B cell (primary cell): ENCODE measurements at regions not wholly inside any gene's neighbourhood (a gene's known extent, or its start where the extent isn't known, plus 50 kb on each side); places are given as distances from the start of the nearest gene placed in this dataset.

Experiments
- ATAC-seq: fragments of 200-7000 bp; cut with Tn5 transposase; one replicate; pipeline ENCODE4 v1.10.0; 2021; ENCODE audit warnings: low read depth, mild to moderate bottlenecking, moderate number of reproducible peaks, moderate library complexity
- CTCF ChIA-PET: fragments of 350-600 bp; sonication (Branson Sonifier 250); formaldehyde crosslinking; loops from one replicate; lab custom pipeline; 2021; ENCODE audit warnings: antibody characterized with exemption, inconsistent platforms; lab: Charles Lee
- POLR2A ChIA-PET: fragments of 350-600 bp; sonication (Branson Sonifier 250); formaldehyde crosslinking; loops from one replicate; lab custom pipeline; 2021; ENCODE audit warnings: antibody characterized with exemption; lab: Charles Lee
- DNase-seq: peaks from one replicate; pipeline ENCODE4 v3.0.0; 2013
- H2AFZ ChIP-seq: 2 replicates; pipeline ENCODE4 v1.6.1; 2012; ENCODE audit warnings: mild to moderate bottlenecking, low read depth, low read length; ENCODE audit not compliant: insufficient read depth, poor library complexity, severe bottlenecking
- H3K27ac ChIP-seq, 2 donors: 1 replicate in 1 of 2; 2 replicates in 1 of 2; pipeline ENCODE4 v1.5.1; 2012 to 2013; ENCODE audit warnings: low read length in 2 of 2, mild to moderate bottlenecking in 2 of 2, moderate library complexity in 1 of 2
- H3K27me3 ChIP-seq, 4 experiments: fragments of 200-600 bp in 1 of 4; sonication (generic) in 1 of 4; replicated peaks in 1 of 4; 1 replicate in 2 of 4; 2 replicates in 2 of 4; pipeline versions ENCODE4 v1.6.1 to v1.7.0; 2013 to 2016; ENCODE audit warnings: low read length in 3 of 4, mild to moderate bottlenecking in 2 of 4, mixed read lengths in 1 of 4, moderate library complexity in 1 of 4; ENCODE audit not compliant: insufficient read depth in 4 of 4, control insufficient read depth in 3 of 4; ENCODE audit errors: control extremely low read depth in 1 of 4
- H3K36me3 ChIP-seq, 2 experiments: replicated peaks in 1 of 2; 1 replicate in 1 of 2; 2 replicates in 1 of 2; pipeline versions ENCODE4 v1.6.1 to v1.7.1; 2013; ENCODE audit warnings: low read length in 1 of 2; ENCODE audit not compliant: insufficient read depth in 2 of 2, control insufficient read depth in 1 of 2; ENCODE audit errors: control extremely low read depth in 1 of 2, extremely low read depth in 1 of 2
- H3K4me1 ChIP-seq, 2 donors: fragments of 200-600 bp in 1 of 2; sonication (generic) in 1 of 2; 1 replicate in 1 of 2; 2 replicates in 1 of 2; pipeline versions ENCODE4 v1.5.1 to v1.6.1; 2013 to 2017; ENCODE audit warnings: low read length in 2 of 2; ENCODE audit not compliant: control insufficient read depth in 2 of 2, insufficient read depth in 2 of 2
- H3K4me2 ChIP-seq: replicated peaks from 2 replicates; pipeline ENCODE3; 2012; ENCODE audit warnings: mild to moderate bottlenecking, low read depth, low read length; ENCODE audit not compliant: poor library complexity, severe bottlenecking
- H3K4me3 ChIP-seq, 5 experiments: fragments of 200-600 bp in 1 of 5; sonication (generic) in 1 of 5; 1 replicate in 3 of 5; 2 replicates in 2 of 5; pipeline versions ENCODE4 v1.5.1 to v1.7.0; 2011 to 2016; ENCODE audit warnings: low read length in 4 of 5, mild to moderate bottlenecking in 4 of 5, low read depth in 2 of 5, control low read depth in 1 of 5, moderate library complexity in 1 of 5; ENCODE audit not compliant: insufficient read depth in 1 of 5; ENCODE audit errors: control extremely low read depth in 1 of 5, extremely low read depth in 1 of 5
- H3K79me2 ChIP-seq: fragments of 200-600 bp; sonication (generic); one replicate; pipeline ENCODE4 v1.6.0; 2016; ENCODE audit warnings: low read length; ENCODE audit not compliant: control insufficient read depth, insufficient read depth
- H3K9ac ChIP-seq: fragments of 200-600 bp; sonication (generic); 2 replicates; pipeline ENCODE4 v1.6.1; 2017; ENCODE audit warnings: mild to moderate bottlenecking, low read length, moderate library complexity
- H3K9me3 ChIP-seq, 3 donors: one replicate each; pipeline versions ENCODE4 v1.6.1 to v1.7.1; 2013; ENCODE audit warnings: low read length in 2 of 3; ENCODE audit not compliant: control insufficient read depth in 2 of 3, insufficient read depth in 1 of 3; ENCODE audit errors: control extremely low read depth in 1 of 3
- H4K20me1 ChIP-seq: 2 replicates; pipeline ENCODE4 v1.6.0; 2012; ENCODE audit warnings: mild to moderate bottlenecking, low read length; ENCODE audit not compliant: insufficient read depth, control insufficient read depth, poor library complexity, severe bottlenecking
- H3K27ac Mint-ChIP-seq: one replicate; pipeline ENCODE4 v1.8.0; 2021; ENCODE audit warnings: mixed read lengths
- H3K27me3 Mint-ChIP-seq: one replicate; pipeline ENCODE4 v1.8.0; 2021; ENCODE audit warnings: mixed read lengths
- H3K4me1 Mint-ChIP-seq: one replicate; pipeline ENCODE4 v1.8.0; 2021; ENCODE audit warnings: mixed read lengths
- H3K4me3 Mint-ChIP-seq: one replicate; pipeline ENCODE4 v1.8.0; 2021; ENCODE audit warnings: mixed read lengths
- H3K9me3 Mint-ChIP-seq: one replicate; pipeline ENCODE4 v1.8.0; 2022; ENCODE audit warnings: mixed read lengths; ENCODE audit not compliant: insufficient read depth
- EZH2 ChIP-seq: IDR thresholded peaks from 2 replicates; pipeline ENCODE4 v1.6.1; 2012; ENCODE audit warnings: borderline replicate concordance, low read depth, mild to moderate bottlenecking, moderate library complexity, low read length; ENCODE audit not compliant: insufficient read depth, poor library complexity, severe bottlenecking
- WGBS: methylation state at CpG from one replicate; pipeline ENCODE4 v1.1.5; 2013; ENCODE audit warnings: missing lambda C conversion rate; ENCODE audit not compliant: insufficient coverage; 5-methylcytosine and 5-hydroxymethylcytosine counted together
- intact Hi-C: fragments of 100-400 bp; cut with micrococcal nuclease; formaldehyde crosslinking; loops from one replicate; pipeline ENCODE4 v1.10.0; 2022
- TF ChIP-seq, protein P1 (sequence below): fragments of 200-600 bp; IDR thresholded peaks from one replicate; pipeline ENCODE4 v1.8.0; 2022; ENCODE audit warnings: antibody characterized with exemption, mild to moderate bottlenecking

DNA sequence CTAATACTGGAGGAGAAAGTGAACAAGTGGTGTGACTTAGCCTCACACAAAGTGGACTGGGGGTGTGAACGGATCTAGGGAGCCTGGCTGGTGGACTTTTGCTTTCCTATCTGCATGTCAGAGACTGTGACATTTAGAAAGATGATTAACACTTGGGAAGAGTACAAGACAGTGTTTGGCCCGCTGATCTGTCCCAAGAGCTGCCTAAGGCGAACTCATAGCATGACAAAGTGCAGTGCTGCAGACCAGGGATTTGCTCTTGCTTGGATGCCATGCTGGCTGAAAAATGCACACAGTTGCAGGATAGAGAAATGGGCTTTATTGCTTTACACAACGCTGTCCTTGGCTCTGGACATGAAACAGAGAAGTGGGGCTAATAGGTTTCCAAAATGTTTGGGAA, 386.0 kb upstream of the MAN1A1 start:
- H3K4me3 Mint-ChIP-seq, result no peak overlapping the region
- CTCF ChIA-PET, result no interaction called here

DNA sequence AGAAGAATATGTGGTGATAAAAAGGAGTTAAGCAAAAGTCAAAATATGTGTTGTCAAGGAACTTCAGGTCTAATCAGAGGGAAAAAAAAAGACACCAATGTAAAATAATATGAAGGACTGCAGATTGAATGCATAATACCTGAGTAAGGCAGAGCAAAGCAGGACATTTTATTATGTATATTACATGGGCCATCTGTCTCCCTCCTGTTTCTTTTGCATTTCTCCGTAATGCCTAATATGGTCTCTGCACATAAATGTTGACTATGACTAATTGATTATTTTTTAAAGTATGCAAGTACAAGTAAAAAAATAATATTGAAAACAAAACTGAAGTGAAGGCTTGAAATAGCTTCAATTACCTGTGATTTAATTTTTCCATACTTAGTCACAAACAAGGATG, 384.7 kb upstream of the MAN1A1 start:
- Mint-ChIP-seq H3K27ac (no peak overlapping the region), H3K9me3 (no peaks in the 10 kb centered on the region), H3K4me1 (no peaks in the 10 kb centered on the region), H3K4me3 (no peak overlapping the region), H3K27me3 (peaks cover 15% of the 10 kb centered on the region)
- Histone ChIP-seq H2AFZ (no peak overlapping the region), H3K9ac (no peak overlapping the region), H3K36me3 (no peaks in the 10 kb centered on the region), H3K27me3 (no peaks in the 10 kb centered on the region), H3K79me2 (no peaks in the 10 kb centered on the region), H3K4me3 (no peak overlapping the region), H3K4me1 (no peaks in the 10 kb centered on the region), H3K4me2 (no peak overlapping the region), H3K9me3 (no peaks in the 10 kb centered on the region), H3K27ac (no peak overlapping the region), H4K20me1 (no peaks in the 10 kb centered on the region)
- WGBS, result no CpG with 5 or more reads among the region's 1 CpG
- intact Hi-C loops, result no loop called here
- POLR2A ChIA-PET, result no interaction called here
- CTCF ChIA-PET, result no interaction called here
- no peak for DNase-seq
- ATAC-seq, result no peak
- TF ChIP-seq, protein P1, sequence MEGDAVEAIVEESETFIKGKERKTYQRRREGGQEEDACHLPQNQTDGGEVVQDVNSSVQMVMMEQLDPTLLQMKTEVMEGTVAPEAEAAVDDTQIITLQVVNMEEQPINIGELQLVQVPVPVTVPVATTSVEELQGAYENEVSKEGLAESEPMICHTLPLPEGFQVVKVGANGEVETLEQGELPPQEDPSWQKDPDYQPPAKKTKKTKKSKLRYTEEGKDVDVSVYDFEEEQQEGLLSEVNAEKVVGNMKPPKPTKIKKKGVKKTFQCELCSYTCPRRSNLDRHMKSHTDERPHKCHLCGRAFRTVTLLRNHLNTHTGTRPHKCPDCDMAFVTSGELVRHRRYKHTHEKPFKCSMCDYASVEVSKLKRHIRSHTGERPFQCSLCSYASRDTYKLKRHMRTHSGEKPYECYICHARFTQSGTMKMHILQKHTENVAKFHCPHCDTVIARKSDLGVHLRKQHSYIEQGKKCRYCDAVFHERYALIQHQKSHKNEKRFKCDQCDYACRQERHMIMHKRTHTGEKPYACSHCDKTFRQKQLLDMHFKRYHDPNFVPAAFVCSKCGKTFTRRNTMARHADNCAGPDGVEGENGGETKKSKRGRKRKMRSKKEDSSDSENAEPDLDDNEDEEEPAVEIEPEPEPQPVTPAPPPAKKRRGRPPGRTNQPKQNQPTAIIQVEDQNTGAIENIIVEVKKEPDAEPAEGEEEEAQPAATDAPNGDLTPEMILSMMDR, result no peak
- TF ChIP-seq EZH2, result no peak

More for the DNA sequence above, 386.0 kb upstream of the MAN1A1 start:
- DNase-seq (no peak), ATAC-seq (no peak)
- Histone ChIP-seq H2AFZ (no peak overlapping the region), H3K4me3 (no peak overlapping the region), H3K27me3 (no peaks in the 10 kb centered on the region), H3K27ac (no peak overlapping the region), H3K79me2 (no peaks in the 10 kb centered on the region), H3K36me3 (no peaks in the 10 kb centered on the region), H4K20me1 (no peaks in the 10 kb centered on the region), H3K9me3 (no peaks in the 10 kb centered on the region), H3K4me1 (no peaks in the 10 kb centered on the region), H3K4me2 (no peak overlapping the region), H3K9ac (no peak overlapping the region)
- Mint-ChIP-seq H3K27ac (no peak overlapping the region), H3K27me3 (peaks cover 15% of the 10 kb centered on the region), H3K9me3 (no peaks in the 10 kb centered on the region), H3K4me1 (no peaks in the 10 kb centered on the region)
- POLR2A ChIA-PET, result no interaction called here
- 87% methylated on average over 3 of the region's 4 CpGs for WGBS
- intact Hi-C loops, result no loop called here
- TF ChIP-seq, protein P1, result no peak
- no peak for TF ChIP-seq EZH2
